ENCODE measurements at regions not wholly inside any gene's neighbourhood (a gene's known extent, or its start where the extent isn't known, plus 50 kb on each side); places are given as distances from the start of the nearest gene placed in this dataset.

GRCh38 chr11:112403432-112403831, 142.8 kb upstream of the PLET1 start:
- no peak for DNase-seq

- no peak for DNase-seq
Measured at GRCh38 chr11:112404112-112404511, 143.5 kb upstream of the PLET1 start.

- no peak for DNase-seq
Measured at GRCh38 chr11:112408517-112408916, 147.9 kb upstream of the PLET1 start.

GRCh38 chr11:112410325-112410724, 149.7 kb upstream of the PLET1 start:
- no peak for DNase-seq

- no peak for DNase-seq
Measured at GRCh38 chr11:112412383-112412782, 151.7 kb upstream of the PLET1 start.

GRCh38 chr11:112417339-112417738, 156.7 kb upstream of the PLET1 start:
- no peak for DNase-seq

GRCh38 chr11:112418438-112418837, 157.8 kb upstream of the PLET1 start:
- DNase-seq, result no peak

- no peak for DNase-seq
Measured at GRCh38 chr11:112421879-112422278, 161.2 kb upstream of the PLET1 start.

- no peak for DNase-seq
Measured at GRCh38 chr11:112425121-112425520, 164.5 kb upstream of the PLET1 start.

GRCh38 chr11:112437096-112437495, 176.4 kb upstream of the PLET1 start:
- no peak for DNase-seq

- no peak for DNase-seq
Measured at GRCh38 chr11:112439614-112440013, 179.0 kb upstream of the PLET1 start.

GRCh38 chr11:112440518-112440917, 179.9 kb upstream of the PLET1 start:
- DNase-seq, result no peak

GRCh38 chr11:112448168-112448567, 187.5 kb upstream of the PLET1 start:
- no peak for DNase-seq

GRCh38 chr11:112448806-112449205, 188.1 kb upstream of the PLET1 start:
- no peak for DNase-seq

- no peak for DNase-seq
Measured at GRCh38 chr11:112451250-112451649, 190.6 kb upstream of the PLET1 start.

- DNase-seq, result peak; percentile 13
Measured at GRCh38 chr11:112453601-112454577, 193.2 kb upstream of the PLET1 start.

- DNase-seq, result no peak
Measured at GRCh38 chr11:112454841-112455240, 194.2 kb upstream of the PLET1 start.

GRCh38 chr11:112455791-112456190, 195.1 kb upstream of the PLET1 start:
- DNase-seq, result no peak

GRCh38 chr11:112457532-112457931, 196.9 kb upstream of the PLET1 start:
- DNase-seq, result no peak

GRCh38 chr11:112459001-112459400, 198.3 kb upstream of the PLET1 start:
- no peak for DNase-seq

GRCh38 chr11:112460141-112460540, 199.5 kb upstream of the PLET1 start:
- DNase-seq, result no peak

GRCh38 chr11:112464949-112465348, 204.3 kb upstream of the PLET1 start:
- no peak for DNase-seq

- no peak for DNase-seq
Measured at GRCh38 chr11:112465433-112466024, 204.9 kb upstream of the PLET1 start.

GRCh38 chr11:112467721-112468120, 207.1 kb upstream of the PLET1 start:
- no peak for DNase-seq
